GM19238 (cell line): ENCODE measurements at regions not wholly inside any gene's neighbourhood (a gene's known extent, or its start where the extent isn't known, plus 50 kb on each side); places are given as distances from the start of the nearest gene placed in this dataset.

Source experiments
- DNase-seq: peaks from one replicate; pipeline ENCODE4 v3.0.0; 2011; ENCODE audit warnings: low spot score; ENCODE audit not compliant: insufficient read length

DNA sequence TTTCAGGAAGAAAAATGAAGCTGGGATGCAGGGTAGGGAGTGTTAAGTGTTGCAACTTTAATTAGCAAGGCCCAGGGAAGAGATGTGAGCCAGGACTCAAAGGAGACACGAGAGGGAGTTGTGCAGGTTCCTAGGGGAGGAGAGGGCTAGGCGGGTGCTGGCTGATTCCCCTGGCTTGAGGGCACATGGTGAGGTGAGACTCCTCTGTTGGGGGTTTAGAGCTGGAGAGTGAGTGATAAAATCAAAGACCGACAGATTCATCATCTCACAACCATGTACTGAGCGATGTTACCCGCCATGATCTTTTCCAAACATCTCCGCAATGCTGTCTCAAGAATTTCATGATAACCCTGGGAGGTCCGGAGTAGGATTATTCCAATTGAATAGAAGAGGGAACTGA lies 161.8 kb upstream of the CSF3R start:
- DNase-seq = no peak

GRCh38 chr1:36643371-36644270 lies 160.9 kb upstream of the CSF3R start:
- no peak for DNase-seq

DNA sequence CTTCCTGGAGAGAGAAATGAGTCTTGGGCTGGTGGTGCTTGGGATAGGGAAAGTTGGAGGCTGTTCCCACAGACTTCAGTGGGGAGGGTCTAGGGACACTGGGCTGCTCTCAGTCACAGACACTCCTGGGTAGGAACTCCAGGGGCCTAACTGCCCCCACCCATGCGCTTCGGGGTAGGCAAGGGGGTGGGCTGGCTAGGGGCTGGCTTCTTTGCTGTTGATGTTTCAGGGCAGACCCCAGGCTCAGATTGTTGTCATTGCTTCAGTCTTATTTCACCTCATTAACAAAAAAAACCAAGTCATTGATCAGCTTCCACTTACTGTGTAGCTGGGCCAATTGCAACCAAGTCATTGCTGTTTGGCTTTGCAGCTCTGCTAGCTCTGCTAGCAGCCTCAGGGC lies 160.1 kb upstream of the CSF3R start:
- no peak for DNase-seq

GRCh38 chr1:36641776-36642175 lies 159.1 kb upstream of the CSF3R start:
- no peak for DNase-seq

DNA sequence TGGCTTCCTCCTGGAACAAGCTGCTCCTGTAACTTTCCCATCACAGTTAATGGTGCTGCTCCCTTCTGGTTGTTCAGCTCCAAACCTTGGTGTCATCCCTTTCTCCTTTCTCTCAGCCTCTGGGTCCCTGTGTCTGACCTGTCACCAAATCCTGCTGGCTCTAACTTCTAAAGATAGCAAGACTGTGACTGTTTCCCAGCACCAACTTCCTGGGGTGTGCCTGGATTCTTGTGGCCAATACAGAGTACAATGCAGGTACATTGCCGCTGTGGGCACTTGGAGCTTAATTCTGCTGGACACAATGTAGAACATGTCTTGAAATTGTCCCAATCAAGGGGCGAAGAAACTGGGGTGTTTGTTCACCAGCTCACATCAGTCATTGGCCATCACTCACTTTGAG lies 156.7 kb upstream of the CSF3R start:
- no peak for DNase-seq

DNA sequence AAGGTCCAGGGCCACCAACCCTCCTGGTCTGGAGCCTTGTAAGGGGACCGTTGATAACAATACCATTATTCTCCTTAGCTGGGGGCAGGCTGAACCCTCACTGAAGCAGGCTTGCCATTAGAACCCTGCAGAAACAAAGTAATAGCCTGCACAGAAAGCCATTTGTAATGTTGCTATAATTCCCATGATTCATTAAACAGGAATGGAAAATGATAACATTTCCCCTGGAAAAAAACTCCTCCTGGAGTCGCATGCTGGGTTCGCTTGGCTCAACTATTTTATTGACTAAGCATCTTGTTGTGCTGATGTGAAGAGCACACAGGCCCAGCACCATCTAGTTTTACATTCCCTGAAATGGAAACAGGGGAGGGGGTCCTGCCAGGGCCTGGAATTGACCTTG lies 155.6 kb upstream of the CSF3R start:
- DNase-seq = no peak

- no peak for DNase-seq
These were observed 153.5 kb upstream of the CSF3R start for GRCh38 chr1:36636206-36636605.

GRCh38 chr1:36635284-36635683 lies 152.6 kb upstream of the CSF3R start:
- no peak for DNase-seq

DNA sequence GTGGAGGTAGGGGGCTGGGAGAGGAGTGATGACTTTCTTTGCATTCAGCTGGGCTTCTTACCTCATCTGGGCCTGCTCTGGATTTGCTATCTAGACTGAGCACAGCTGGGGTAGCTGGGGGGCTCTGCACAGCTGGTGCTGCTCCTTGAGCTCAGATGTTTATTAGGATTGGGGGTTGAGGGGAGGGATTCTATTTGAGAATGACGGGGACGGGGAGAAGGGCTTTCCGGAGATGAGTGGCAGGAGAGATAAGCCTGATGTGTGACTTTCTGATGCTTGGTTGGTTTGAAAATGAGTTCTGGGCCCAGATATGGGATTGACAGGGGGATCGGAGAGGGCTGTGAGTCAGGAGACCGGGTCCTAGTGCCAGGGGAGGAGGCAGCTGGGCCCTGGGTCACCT lies 146.1 kb upstream of the CSF3R start:
- no peak for DNase-seq

GRCh38 chr1:36626435-36626834 lies 143.7 kb upstream of the CSF3R start:
- DNase-seq = no peak

DNA sequence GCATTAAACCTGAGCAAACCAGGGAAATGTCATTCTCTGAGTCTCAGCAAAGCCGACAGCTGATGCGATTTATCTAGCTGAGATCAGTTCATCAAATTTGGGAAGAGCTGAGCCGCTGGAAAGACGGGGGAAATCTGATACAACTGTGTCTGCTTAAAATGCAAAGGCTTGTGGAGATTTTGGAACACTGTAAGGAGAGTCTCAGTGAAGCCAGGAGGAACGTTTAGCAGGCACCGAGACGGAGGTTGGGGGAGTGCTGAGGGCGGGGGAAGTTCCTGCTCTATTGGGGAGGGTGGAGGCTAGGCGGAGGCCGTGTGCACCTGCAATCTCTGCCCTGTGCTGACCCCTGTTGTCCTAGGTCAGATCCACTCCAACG lies 143.2 kb upstream of the CSF3R start:
- no peak for DNase-seq

DNA sequence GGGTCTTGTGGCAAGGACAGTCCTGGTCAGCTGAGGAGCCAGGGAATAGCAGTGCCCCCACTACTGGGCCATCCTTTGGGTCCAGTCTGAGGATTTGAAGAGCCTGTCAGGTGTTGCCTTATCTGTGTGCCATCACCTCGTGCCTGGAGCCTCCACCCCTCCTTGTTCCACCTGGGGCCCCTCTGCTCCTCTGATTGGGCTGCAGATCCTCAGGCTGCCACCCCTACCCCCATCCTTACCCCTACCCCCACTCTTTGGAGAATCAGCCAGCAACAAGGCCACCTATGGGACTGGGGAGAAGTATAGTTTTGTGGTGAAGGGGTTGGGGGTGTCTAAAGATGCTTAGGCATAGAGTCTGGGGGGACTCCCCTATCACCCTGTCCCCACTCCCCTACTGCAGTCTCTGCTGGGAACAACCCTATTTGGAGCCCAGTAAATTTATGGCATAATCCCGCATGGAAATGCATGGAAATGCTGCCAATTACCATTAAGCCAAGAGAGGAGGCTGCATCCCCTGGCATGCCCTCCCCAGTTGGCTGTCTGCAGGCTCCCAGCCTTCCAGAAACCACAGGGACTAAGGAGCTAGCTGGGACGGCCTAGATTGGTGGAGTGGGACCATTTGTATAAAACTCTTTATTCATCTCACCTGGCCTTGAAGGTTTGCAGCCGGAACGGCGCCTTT lies 142.7 kb upstream of the CSF3R start:
- no peak for DNase-seq

DNA sequence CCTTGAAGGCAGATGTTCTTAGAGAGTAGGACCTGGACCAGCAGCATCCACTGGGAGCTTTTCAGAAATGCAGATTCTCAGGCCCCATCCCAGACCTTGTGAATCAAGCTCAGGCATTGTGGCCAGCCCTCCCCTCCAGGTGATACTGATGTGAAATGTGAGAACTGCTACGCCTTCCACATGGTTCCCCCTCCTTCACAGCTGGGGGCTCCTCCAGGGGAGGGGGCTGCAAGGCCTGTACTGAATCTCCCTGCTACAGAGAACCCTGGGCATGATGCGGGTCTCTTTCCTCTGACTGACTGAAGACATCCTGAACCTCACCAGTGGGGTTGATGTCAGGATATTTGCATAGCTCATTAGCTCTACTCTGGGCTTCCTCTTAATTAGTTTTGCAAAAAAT lies 141.8 kb upstream of the CSF3R start:
- DNase-seq = no peak

DNA sequence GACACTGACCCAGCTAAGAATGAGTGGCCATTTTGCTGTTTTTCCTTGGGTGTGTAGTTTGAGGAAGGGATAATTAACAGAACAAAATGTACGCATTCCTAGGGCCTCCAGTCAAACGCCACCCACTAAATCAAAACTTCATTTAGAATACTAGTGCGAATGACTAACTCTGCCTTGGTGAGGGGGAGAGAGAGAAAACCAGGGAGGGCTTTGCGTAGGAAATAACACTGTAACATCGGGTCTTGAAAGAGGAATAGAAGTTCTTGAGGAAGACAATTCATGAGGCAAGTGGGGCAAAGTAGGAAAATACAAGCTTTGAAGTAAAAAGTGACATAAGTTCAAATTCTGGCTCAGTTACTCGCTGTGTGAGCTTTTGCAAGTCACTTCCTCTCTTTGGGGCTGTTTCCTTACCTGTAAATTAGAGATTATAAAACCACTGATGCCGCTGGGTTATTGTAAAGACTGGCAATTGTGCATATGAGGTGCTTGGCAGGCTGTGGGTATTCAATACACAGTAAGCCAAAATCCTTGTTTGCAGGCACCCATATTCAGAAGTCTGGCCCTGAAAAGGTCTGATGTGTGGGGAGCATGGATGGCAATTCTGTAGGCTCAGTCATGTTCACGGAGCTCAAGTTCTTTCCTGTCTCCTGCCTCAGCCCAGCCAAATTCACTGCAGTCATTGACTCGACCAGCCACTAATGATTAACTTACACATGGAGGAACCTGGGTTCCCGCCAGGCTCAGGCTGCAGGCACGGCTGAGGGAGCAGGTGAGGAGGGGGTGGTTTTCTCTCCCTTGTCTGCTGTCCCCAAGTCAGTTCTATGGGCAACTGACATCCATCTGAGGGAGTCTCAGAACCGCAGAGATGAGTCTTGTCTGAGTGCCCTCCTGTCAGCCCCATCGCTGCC lies 140.3 kb upstream of the CSF3R start:
- no peak for DNase-seq

DNA sequence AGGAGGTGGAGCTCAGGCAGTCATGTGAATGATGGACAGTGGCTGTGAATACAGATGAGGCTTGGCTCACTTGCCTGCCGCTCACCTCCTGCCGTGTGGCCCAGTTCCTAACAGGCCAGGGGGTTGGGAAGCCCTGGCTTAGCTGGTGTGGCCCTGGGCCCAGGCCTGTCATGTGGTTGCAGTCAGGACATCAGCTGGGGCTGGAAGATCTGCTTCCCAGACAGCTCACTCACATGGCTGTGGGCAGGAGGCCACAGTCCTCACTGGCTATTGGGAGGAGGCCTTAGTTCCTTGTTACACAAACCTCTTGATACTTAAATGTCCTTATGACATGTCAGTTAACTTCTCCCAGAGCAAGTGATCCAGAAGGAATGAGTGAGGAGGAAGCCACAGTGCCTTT lies 138.8 kb upstream of the CSF3R start:
- no peak for DNase-seq

GRCh38 chr1:36620142-36620541 lies 137.4 kb upstream of the CSF3R start:
- no peak for DNase-seq

DNA sequence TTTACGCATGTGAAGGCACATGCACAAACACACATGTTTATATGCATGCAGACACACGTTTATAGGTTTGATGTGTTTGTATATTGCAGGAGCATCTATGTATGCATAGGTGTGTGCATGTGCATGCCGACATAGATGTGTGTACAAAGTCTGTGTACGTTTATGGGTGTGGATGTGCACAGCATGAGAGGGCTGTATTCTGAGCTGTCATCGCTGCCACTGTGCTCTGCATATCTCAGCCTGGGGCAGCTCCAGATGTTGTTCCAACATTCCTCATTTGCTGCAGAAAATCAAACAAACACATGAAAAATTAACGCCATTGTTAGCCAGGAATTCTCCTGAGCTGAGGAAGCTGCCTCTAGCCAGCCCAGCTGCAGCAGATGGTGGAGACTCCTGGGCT lies 132.3 kb upstream of the CSF3R start:
- no peak for DNase-seq

- no peak for DNase-seq
These were observed 131.9 kb upstream of the CSF3R start for GRCh38 chr1:36614571-36614970.

- DNase-seq = no peak
These were observed 131.0 kb upstream of the CSF3R start for GRCh38 chr1:36613721-36614120.

DNA sequence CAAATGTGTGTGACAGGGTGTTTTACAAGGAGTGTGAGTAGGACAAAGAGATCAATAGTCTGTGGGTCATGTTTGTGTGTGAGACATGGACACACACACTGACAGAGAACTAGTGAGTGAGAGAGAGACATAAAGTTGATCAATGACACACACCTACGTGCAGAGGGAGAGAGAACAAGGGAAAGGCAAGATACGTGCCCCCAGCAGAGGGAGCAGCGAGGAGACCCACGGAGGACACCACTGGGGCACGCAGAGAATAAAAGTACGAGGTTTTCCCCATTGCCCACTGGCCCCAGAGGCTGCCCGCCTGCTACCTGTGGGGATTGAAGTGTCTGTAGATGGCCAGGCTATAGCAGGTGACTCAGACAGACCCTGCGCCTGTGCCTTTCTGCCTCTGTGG lies 130.2 kb upstream of the CSF3R start:
- DNase-seq = no peak

DNA sequence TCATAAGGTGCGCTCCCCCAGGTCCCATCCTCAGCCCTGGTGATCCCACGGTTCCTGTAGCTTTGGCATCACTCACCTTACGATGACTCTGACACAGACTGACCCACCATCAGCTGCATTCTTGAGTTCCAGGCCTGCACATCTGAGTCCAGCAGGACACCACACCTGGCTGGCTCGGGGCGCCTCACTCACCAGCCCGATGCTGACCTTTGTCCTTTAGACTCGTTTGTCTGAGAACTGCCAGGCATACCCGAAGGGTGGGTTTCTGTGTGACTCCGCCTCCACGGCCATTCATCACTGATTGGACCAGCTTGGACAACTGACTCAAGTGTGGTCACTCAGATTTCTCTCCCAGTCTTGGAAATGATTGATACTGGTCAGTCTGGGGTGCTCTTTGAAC lies 129.4 kb upstream of the CSF3R start:
- no peak for DNase-seq
